NCI-H748 (cell line): ENCODE measurements at regions not wholly inside any gene's neighbourhood (a gene's known extent, or its start where the extent isn't known, plus 50 kb on each side); places are given as distances from the start of the nearest gene placed in this dataset.

ENCODE experiments used
- DNase-seq: peaks from one replicate; lab custom pipeline; 2025; ENCODE audit not compliant: unreplicated experiment; lab: John Stamatoyannopoulos, UW

- DNase-seq = no peak
These were observed 226.1 kb upstream of the SORCS1 start for GRCh38 chr10:107390563-107390962.

GRCh38 chr10:107383357-107383756, 218.9 kb upstream of the SORCS1 start:
- no peak for DNase-seq

- no peak for DNase-seq
These were observed 215.1 kb upstream of the SORCS1 start for GRCh38 chr10:107379601-107380000.

GRCh38 chr10:107371801-107372200, 207.3 kb upstream of the SORCS1 start:
- DNase-seq = no peak

GRCh38 chr10:107364872-107365271, 200.4 kb upstream of the SORCS1 start:
- no peak for DNase-seq

GRCh38 chr10:107362306-107362705, 197.8 kb upstream of the SORCS1 start:
- no peak for DNase-seq

- DNase-seq = no peak
These were observed 192.5 kb upstream of the SORCS1 start for GRCh38 chr10:107357033-107357432.

- DNase-seq = no peak
These were observed 191.9 kb upstream of the SORCS1 start for GRCh38 chr10:107356396-107356795.

- DNase-seq = no peak
These were observed 178.2 kb upstream of the SORCS1 start for GRCh38 chr10:107342711-107343110.

- DNase-seq = no peak
These were observed 176.8 kb upstream of the SORCS1 start for GRCh38 chr10:107341281-107341680.

GRCh38 chr10:107340326-107340725, 175.8 kb upstream of the SORCS1 start:
- DNase-seq = no peak

GRCh38 chr10:107336061-107336460, 171.6 kb upstream of the SORCS1 start:
- DNase-seq = no peak

GRCh38 chr10:107317592-107317991, 153.1 kb upstream of the SORCS1 start:
- no peak for DNase-seq

- no peak for DNase-seq
These were observed 138.7 kb upstream of the SORCS1 start for GRCh38 chr10:107303203-107303602.

GRCh38 chr10:107299606-107300005, 135.1 kb upstream of the SORCS1 start:
- DNase-seq = no peak

- DNase-seq = no peak
These were observed 119.7 kb upstream of the SORCS1 start for GRCh38 chr10:107284187-107284586.

- no peak for DNase-seq
These were observed 115.8 kb upstream of the SORCS1 start for GRCh38 chr10:107280293-107280692.

GRCh38 chr10:107277591-107277990, 113.1 kb upstream of the SORCS1 start:
- no peak for DNase-seq

- DNase-seq = no peak
These were observed 111.3 kb upstream of the SORCS1 start for GRCh38 chr10:107275806-107276205.

- DNase-seq = no peak
These were observed 105.1 kb upstream of the SORCS1 start for GRCh38 chr10:107269626-107270025.

GRCh38 chr10:107264742-107265141, 100.2 kb upstream of the SORCS1 start:
- DNase-seq = no peak

- DNase-seq = no peak
These were observed 79.6 kb upstream of the SORCS1 start for GRCh38 chr10:107244122-107244521.

- no peak for DNase-seq
These were observed 73.8 kb upstream of the SORCS1 start for GRCh38 chr10:107238275-107238674.

GRCh38 chr10:107232013-107232412, 67.5 kb upstream of the SORCS1 start:
- DNase-seq = no peak
